Astrocyte of the spinal cord (primary cell): ENCODE measurements at regions not wholly inside any gene's neighbourhood (a gene's known extent, or its start where the extent isn't known, plus 50 kb on each side); places are given as distances from the start of the nearest gene placed in this dataset.
"Not testable (repeated sequence)": the region's sequence is repeated elsewhere in the genome, so short reads cannot be mapped to it uniquely, and the experiment has no call there.

ENCODE experiments used
- DNase-seq: peaks from one replicate; pipeline ENCODE4 v3.0.0; 2011; ENCODE audit warnings: low read depth, low spot score
- H3K4me3 ChIP-seq: 2 replicates; pipeline ENCODE4 v1.5.1; 2011; ENCODE audit warnings: low read depth, mild to moderate bottlenecking, low read length, moderate library complexity
- CTCF ChIP-seq: IDR thresholded peaks from 2 replicates; pipeline ENCODE4 v1.5.1; 2012; ENCODE audit warnings: low read depth, mild to moderate bottlenecking, low read length, inconsistent platforms
- in situ Hi-C: cut with HindIII; loops from 2 replicates; pipeline ENCODE4 v1.10.0; 2017; ENCODE audit warnings: low sequenced_read_pairs

- in situ Hi-C loops = no loop called here
- DNase-seq = no peak
- no peak overlapping the region for H3K4me3 ChIP-seq
- no peak for TF ChIP-seq CTCF
These were observed 78.5 kb upstream of the SNTG2 start for GRCh38 chr2:871926-872680.

- in situ Hi-C loops = no loop called here
- no peak for TF ChIP-seq CTCF
- H3K4me3 ChIP-seq = no peak overlapping the region
- no peak for DNase-seq
These were observed 79.4 kb upstream of the SNTG2 start for GRCh38 chr2:871175-871727.

- H3K4me3 ChIP-seq = no peak overlapping the region
- no peak for DNase-seq
- no peak for TF ChIP-seq CTCF
- in situ Hi-C loops = no loop called here
These were observed 80.2 kb upstream of the SNTG2 start for GRCh38 chr2:870426-870825.

- in situ Hi-C loops = no loop called here
- no peak for TF ChIP-seq CTCF
- no peak for DNase-seq
- no peak overlapping the region for H3K4me3 ChIP-seq
These were observed 80.8 kb upstream of the SNTG2 start for GRCh38 chr2:869894-870293.

GRCh38 chr2:869357-869871 is 81.2 kb upstream of the SNTG2 start:
- TF ChIP-seq CTCF = no peak
- in situ Hi-C loops = no loop called here
- DNase-seq = no peak
- no peak overlapping the region for H3K4me3 ChIP-seq

GRCh38 chr2:868857-869256 is 81.8 kb upstream of the SNTG2 start:
- H3K4me3 ChIP-seq, in situ Hi-C loops: not testable (repeated sequence)

GRCh38 chr2:867296-867695 is 83.4 kb upstream of the SNTG2 start:
- no peak overlapping the region for H3K4me3 ChIP-seq
- DNase-seq = no peak
- TF ChIP-seq CTCF = no peak
- in situ Hi-C loops = no loop called here

More at GRCh38 chr2:868857-869256, 81.8 kb upstream of the SNTG2 start:
- DNase-seq = not testable (repeated sequence)
